Neural cell (in vitro differentiated cells): ENCODE measurements at regions not wholly inside any gene's neighbourhood (a gene's known extent, or its start where the extent isn't known, plus 50 kb on each side); places are given as distances from the start of the nearest gene placed in this dataset.

Source experiments
- H2AFZ ChIP-seq: fragments of 200-600, 300-800 bp; sonication (generic), shearing (Covaris generic); 2 replicates; pipeline ENCODE4 v1.6.0; 2014; ENCODE audit warnings: low read depth, mild to moderate bottlenecking, antibody characterized with exemption, low read length, moderate library complexity
- H3F3A ChIP-seq: fragments of 200-600 bp; shearing (Covaris generic); 2 replicates; pipeline ENCODE4 v1.6.1; 2016; ENCODE audit warnings: mild to moderate bottlenecking, moderate library complexity, mixed read lengths, antibody characterized with exemption, low read length; ENCODE audit not compliant: insufficient read depth, poor library complexity, severe bottlenecking
- H3K27ac ChIP-seq: fragments of 200-600, 300-800 bp; sonication (generic), shearing (Covaris generic); 2 replicates; pipeline ENCODE4 v1.5.1; 2014; ENCODE audit warnings: mild to moderate bottlenecking, low read length, moderate library complexity
- H3K27me3 ChIP-seq: fragments of 300-800, 200-600 bp; sonication (generic), shearing (Covaris generic); 2 replicates; pipeline ENCODE4 v1.6.0; 2014; ENCODE audit warnings: mild to moderate bottlenecking, low read depth, low read length, moderate library complexity; ENCODE audit not compliant: insufficient read depth
- H3K36me3 ChIP-seq: fragments of 300-800, 200-600 bp; sonication (generic), shearing (Covaris generic); 2 replicates; pipeline ENCODE4 v1.5.1; 2014; ENCODE audit warnings: mild to moderate bottlenecking, antibody characterized with exemption, low read length, moderate library complexity; ENCODE audit not compliant: insufficient read depth
- H3K4me2 ChIP-seq: fragments of 300-800, 200-600 bp; sonication (generic), shearing (Covaris generic); 2 replicates; pipeline ENCODE4 v1.6.0; 2014; ENCODE audit warnings: mild to moderate bottlenecking, low read length
- H3K4me3 ChIP-seq: fragments of 300-800, 200-600 bp; sonication (generic), shearing (Covaris generic); 2 replicates; pipeline ENCODE4 v1.5.1; 2014; ENCODE audit warnings: mild to moderate bottlenecking, low read length, moderate library complexity
- H3K79me2 ChIP-seq: fragments of 200-600 bp; shearing (Covaris generic); replicated peaks from 2 replicates; pipeline ENCODE4 v1.6.0; 2014; ENCODE audit warnings: mild to moderate bottlenecking, low read length, moderate library complexity; ENCODE audit not compliant: insufficient read depth
- H3K9ac ChIP-seq: fragments of 300-800, 200-600 bp; sonication (generic), shearing (Covaris generic); 2 replicates; pipeline ENCODE4 v1.6.1; 2016; ENCODE audit warnings: mild to moderate bottlenecking, low read length, mixed read lengths
- H3K9me2 ChIP-seq: fragments of 200-600 bp; shearing (Covaris generic); 2 replicates; pipeline ENCODE4 v1.6.1; 2016; ENCODE audit warnings: mild to moderate bottlenecking, low read length, mixed read lengths; ENCODE audit not compliant: insufficient read depth
- H3K9me3 ChIP-seq: fragments of 200-600, 300-800 bp; sonication (generic), shearing (Covaris generic); 2 replicates; pipeline ENCODE4 v1.6.1; 2016; ENCODE audit warnings: mild to moderate bottlenecking, mixed run types, low read length, moderate library complexity, mixed read lengths
- H4K20me1 ChIP-seq: fragments of 200-600 bp; shearing (Covaris generic); 2 replicates; pipeline ENCODE4 v1.6.1; 2016; ENCODE audit warnings: mild to moderate bottlenecking, mixed run types; ENCODE audit not compliant: insufficient read depth
- EP300 ChIP-seq: fragments of 450-650 bp; conservative IDR thresholded peaks from 2 replicates; pipeline ENCODE4 v1.6.1; 2014; ENCODE audit warnings: antibody characterized with exemption, mild to moderate bottlenecking, moderate library complexity; ENCODE audit not compliant: poor library complexity, severe bottlenecking
- EZH2 ChIP-seq: fragments of 200-600, 300-800 bp; shearing (Covaris generic), sonication (generic); IDR thresholded peaks from 2 replicates; pipeline ENCODE4 v1.6.1; 2014; ENCODE audit warnings: antibody characterized with exemption, low read length, borderline replicate concordance, mild to moderate bottlenecking; ENCODE audit not compliant: insufficient read depth, poor library complexity, severe bottlenecking
- MXI1 ChIP-seq: fragments of 450-650 bp; conservative IDR thresholded peaks from 2 replicates; pipeline ENCODE4 v1.6.1; 2014; ENCODE audit warnings: antibody characterized with exemption, mild to moderate bottlenecking; ENCODE audit not compliant: poor library complexity, severe bottlenecking
- POLR2AphosphoS5 ChIP-seq: IDR thresholded peaks from 2 replicates; pipeline ENCODE4 v1.6.1; 2012
- RAD21 ChIP-seq: fragments of 450-650 bp; conservative IDR thresholded peaks from 2 replicates; pipeline ENCODE4 v1.6.1; 2014; ENCODE audit warnings: antibody characterized with exemption, mild to moderate bottlenecking, moderate library complexity
- SMC3 ChIP-seq: fragments of 450-650 bp; conservative IDR thresholded peaks from 2 replicates; pipeline ENCODE4 v1.6.1; 2014; ENCODE audit warnings: antibody characterized with exemption, mild to moderate bottlenecking, moderate library complexity; ENCODE audit not compliant: poor library complexity
- TAF1 ChIP-seq: IDR thresholded peaks from 2 replicates; pipeline ENCODE4 v1.6.1; 2012; ENCODE audit warnings: low read depth
- TF ChIP-seq, protein P1 (sequence below): IDR thresholded peaks from 2 replicates; pipeline ENCODE4 v1.6.1; 2012; ENCODE audit warnings: borderline replicate concordance
- TF ChIP-seq, protein P2 (sequence below): fragments of 450-650 bp; IDR thresholded peaks from 2 replicates; pipeline ENCODE4 v1.5.1; 2014; ENCODE audit warnings: antibody characterized with exemption, mild to moderate bottlenecking, moderate library complexity; ENCODE audit not compliant: poor library complexity, severe bottlenecking

DNA sequence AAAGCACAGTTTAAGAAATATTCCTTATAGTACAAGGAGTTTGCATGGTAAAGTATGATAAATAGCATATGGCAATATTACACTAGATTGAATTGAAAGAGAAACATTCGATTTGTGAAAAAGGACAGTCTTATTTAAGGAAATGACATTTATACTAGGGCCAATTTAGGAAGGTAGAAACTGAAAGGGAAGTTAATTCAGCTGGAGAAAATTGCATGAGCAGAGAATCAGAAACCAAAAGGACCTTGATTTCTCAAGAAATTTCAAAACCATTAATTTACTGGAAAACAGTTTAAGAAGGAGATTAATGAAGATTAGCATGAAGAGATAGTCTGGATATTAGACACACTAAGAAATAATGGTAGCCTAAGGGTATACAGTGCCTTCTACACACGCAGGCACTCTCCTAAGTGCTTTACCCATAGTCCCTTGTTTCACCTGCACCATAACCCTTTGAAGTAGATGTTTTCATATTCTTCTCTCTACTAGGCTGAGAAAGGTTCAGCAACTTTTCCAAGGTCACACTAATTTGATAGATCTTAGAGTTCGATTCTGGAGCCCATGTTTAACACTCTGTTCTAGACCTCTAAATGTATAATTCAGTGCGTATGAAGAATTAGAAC is 259.1 kb upstream of the SLIT2 start:
- Histone ChIP-seq H3K27me3 (no peaks in the 10 kb centered on the region), H3K9me3 (no peaks in the 10 kb centered on the region), H3K4me3 (no peak overlapping the region), H4K20me1 (no peaks in the 10 kb centered on the region), H3K79me2 (no peaks in the 10 kb centered on the region), H3K9ac (no peak overlapping the region), H3K9me2 (no peaks in the 10 kb centered on the region), H3K27ac (no peak overlapping the region), H3K36me3 (no peaks in the 10 kb centered on the region), H2AFZ (no peak overlapping the region), H3F3A (no peaks in the 10 kb centered on the region), H3K4me2 (no peak overlapping the region)
- TF ChIP-seq, protein P1, sequence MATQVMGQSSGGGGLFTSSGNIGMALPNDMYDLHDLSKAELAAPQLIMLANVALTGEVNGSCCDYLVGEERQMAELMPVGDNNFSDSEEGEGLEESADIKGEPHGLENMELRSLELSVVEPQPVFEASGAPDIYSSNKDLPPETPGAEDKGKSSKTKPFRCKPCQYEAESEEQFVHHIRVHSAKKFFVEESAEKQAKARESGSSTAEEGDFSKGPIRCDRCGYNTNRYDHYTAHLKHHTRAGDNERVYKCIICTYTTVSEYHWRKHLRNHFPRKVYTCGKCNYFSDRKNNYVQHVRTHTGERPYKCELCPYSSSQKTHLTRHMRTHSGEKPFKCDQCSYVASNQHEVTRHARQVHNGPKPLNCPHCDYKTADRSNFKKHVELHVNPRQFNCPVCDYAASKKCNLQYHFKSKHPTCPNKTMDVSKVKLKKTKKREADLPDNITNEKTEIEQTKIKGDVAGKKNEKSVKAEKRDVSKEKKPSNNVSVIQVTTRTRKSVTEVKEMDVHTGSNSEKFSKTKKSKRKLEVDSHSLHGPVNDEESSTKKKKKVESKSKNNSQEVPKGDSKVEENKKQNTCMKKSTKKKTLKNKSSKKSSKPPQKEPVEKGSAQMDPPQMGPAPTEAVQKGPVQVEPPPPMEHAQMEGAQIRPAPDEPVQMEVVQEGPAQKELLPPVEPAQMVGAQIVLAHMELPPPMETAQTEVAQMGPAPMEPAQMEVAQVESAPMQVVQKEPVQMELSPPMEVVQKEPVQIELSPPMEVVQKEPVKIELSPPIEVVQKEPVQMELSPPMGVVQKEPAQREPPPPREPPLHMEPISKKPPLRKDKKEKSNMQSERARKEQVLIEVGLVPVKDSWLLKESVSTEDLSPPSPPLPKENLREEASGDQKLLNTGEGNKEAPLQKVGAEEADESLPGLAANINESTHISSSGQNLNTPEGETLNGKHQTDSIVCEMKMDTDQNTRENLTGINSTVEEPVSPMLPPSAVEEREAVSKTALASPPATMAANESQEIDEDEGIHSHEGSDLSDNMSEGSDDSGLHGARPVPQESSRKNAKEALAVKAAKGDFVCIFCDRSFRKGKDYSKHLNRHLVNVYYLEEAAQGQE, result no peak
- TF ChIP-seq POLR2AphosphoS5 (no peak), RAD21 (no peak), EZH2 (no peak), EP300 (no peak), TAF1 (no peak), SMC3 (no peak), MXI1 (no peak)
- TF ChIP-seq, protein P2, sequence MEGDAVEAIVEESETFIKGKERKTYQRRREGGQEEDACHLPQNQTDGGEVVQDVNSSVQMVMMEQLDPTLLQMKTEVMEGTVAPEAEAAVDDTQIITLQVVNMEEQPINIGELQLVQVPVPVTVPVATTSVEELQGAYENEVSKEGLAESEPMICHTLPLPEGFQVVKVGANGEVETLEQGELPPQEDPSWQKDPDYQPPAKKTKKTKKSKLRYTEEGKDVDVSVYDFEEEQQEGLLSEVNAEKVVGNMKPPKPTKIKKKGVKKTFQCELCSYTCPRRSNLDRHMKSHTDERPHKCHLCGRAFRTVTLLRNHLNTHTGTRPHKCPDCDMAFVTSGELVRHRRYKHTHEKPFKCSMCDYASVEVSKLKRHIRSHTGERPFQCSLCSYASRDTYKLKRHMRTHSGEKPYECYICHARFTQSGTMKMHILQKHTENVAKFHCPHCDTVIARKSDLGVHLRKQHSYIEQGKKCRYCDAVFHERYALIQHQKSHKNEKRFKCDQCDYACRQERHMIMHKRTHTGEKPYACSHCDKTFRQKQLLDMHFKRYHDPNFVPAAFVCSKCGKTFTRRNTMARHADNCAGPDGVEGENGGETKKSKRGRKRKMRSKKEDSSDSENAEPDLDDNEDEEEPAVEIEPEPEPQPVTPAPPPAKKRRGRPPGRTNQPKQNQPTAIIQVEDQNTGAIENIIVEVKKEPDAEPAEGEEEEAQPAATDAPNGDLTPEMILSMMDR, result no peak

DNA sequence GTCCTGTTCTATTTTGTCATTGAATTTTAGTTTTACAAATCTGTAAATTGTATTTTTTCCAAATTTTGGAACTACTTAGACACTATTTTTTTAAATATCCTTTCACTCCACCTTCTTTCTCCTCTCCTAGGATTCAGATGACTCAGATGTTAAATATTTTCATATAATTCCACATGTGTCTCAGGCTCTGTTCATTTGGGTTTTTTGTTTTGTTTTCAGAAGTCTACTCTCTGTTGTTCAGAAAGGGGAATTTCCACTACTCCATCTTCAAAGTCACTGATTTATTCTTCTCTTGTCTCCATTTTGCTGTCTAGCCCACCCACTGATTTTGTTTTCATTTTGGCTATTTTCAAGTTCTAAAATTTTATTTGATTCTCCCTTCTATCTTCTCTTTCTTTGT is 264.0 kb upstream of the SLIT2 start:
- no peak overlapping the region for H3K4me3 ChIP-seq
- no peak overlapping the region for H3K4me2 ChIP-seq
- H3K79me2 ChIP-seq, result no peaks in the 10 kb centered on the region
- no peaks in the 10 kb centered on the region for H3K27me3 ChIP-seq
- H3K9me2 ChIP-seq, result no peaks in the 10 kb centered on the region
- H4K20me1 ChIP-seq, result no peaks in the 10 kb centered on the region
- no peak overlapping the region for H2AFZ ChIP-seq
- no peaks in the 10 kb centered on the region for H3K9me3 ChIP-seq
- H3F3A ChIP-seq, result no peaks in the 10 kb centered on the region
- H3K36me3 ChIP-seq, result no peaks in the 10 kb centered on the region
- TF ChIP-seq, protein P2, result no peak
- TF ChIP-seq TAF1, result no peak
- H3K9ac ChIP-seq, result no peak overlapping the region
- no peak overlapping the region for H3K27ac ChIP-seq
